GM12878 (cell line): ENCODE measurements at regions not wholly inside any gene's neighbourhood (a gene's known extent, or its start where the extent isn't known, plus 50 kb on each side); places are given as distances from the start of the nearest gene placed in this dataset.

Experiments used
- ATAC-seq: fragments of 200-7000 bp; cut with Tn5 transposase; 3 replicates; pipeline ENCODE4 v1.9.1; 2020; ENCODE audit warnings: mild to moderate bottlenecking, moderate library complexity
- BruUV-seq: library from RNA; stranded (reverse); fragments of 400-500 nt; replicated peaks from 2 replicates; lab custom pipeline; 2021; lab: Mats Ljungman, UMichigan
- CTCF ChIA-PET: fragments of 300-600 bp; sonication (Branson Sonifier 250); formaldehyde crosslinking; extraction: SDS; loops from one replicate; lab custom pipeline; 2021; ENCODE audit warnings: inconsistent platforms; lab: Yijun Ruan, JAX
- POLR2A ChIA-PET: fragments of 350-600 bp; formaldehyde crosslinking; extraction: SDS; loops from one replicate; lab custom pipeline; 2021; ENCODE audit warnings: inconsistent platforms; lab: Charles Lee
- RAD21 ChIA-PET: fragments of 300-600 bp; sonication (Branson Sonifier 250); formaldehyde crosslinking; loops from one replicate; lab custom pipeline; 2023; ENCODE audit warnings: antibody characterized with exemption; ENCODE audit not compliant: unreplicated experiment; lab: Charles Lee
- SMC1A ChIA-PET: fragments of 300-600 bp; sonication (Branson Sonifier 250); formaldehyde crosslinking; loops from one replicate; lab custom pipeline; 2023; ENCODE audit not compliant: unreplicated experiment, uncharacterized antibody; lab: Charles Lee
- DNase-seq: peaks from one replicate; pipeline ENCODE4 v3.0.0-alpha.2; 2011; ENCODE audit warnings: low read depth, low spot score
- FAIRE-seq: peaks from 3 replicates; lab custom pipeline; 2011; peaks lifted over from hg19 to GRCh38; lab: Jason Lieb, UNC
- H2AFZ ChIP-seq: 2 replicates; pipeline ENCODE4 v1.6.0; 2011; ENCODE audit warnings: low read depth, low read length, control low read depth; ENCODE audit not compliant: control insufficient read depth
- H3K27ac ChIP-seq: 2 replicates; pipeline ENCODE4 v1.5.1; 2011; ENCODE audit warnings: control low read depth; ENCODE audit not compliant: control insufficient read depth, insufficient read depth
- H3K27me3 ChIP-seq, 2 experiments: replicated peaks in 1 of 2; 2 replicates each; pipeline versions ENCODE4 v1.6.0 to v1.6.1; 2011; ENCODE audit warnings: low read length in 1 of 2; ENCODE audit not compliant: control insufficient read depth in 2 of 2, insufficient read depth in 2 of 2
- H3K36me3 ChIP-seq, 2 experiments: 2 replicates each; pipeline ENCODE4 v1.5.1; 2011; ENCODE audit warnings: low read length in 1 of 2; ENCODE audit not compliant: control insufficient read depth in 2 of 2, insufficient read depth in 2 of 2
- H3K4me1 ChIP-seq: 2 replicates; pipeline ENCODE4 v1.6.1; 2011; ENCODE audit warnings: mild to moderate bottlenecking, low read length, moderate library complexity, mixed read lengths; ENCODE audit not compliant: control insufficient read depth, insufficient read depth
- H3K4me2 ChIP-seq: 2 replicates; pipeline ENCODE4 v1.6.0; 2011; ENCODE audit warnings: control low read depth; ENCODE audit not compliant: control insufficient read depth, insufficient read depth
- H3K4me3 ChIP-seq: fragments of 200-600 bp; sonication (generic); 2 replicates; pipeline ENCODE4 v1.5.1; 2016
- H3K79me2 ChIP-seq: 2 replicates; pipeline ENCODE4 v1.6.0; 2011; ENCODE audit warnings: low read length; ENCODE audit not compliant: control insufficient read depth, insufficient read depth
- H3K9ac ChIP-seq: 2 replicates; pipeline ENCODE4 v1.8.0; 2011; ENCODE audit warnings: low read length, control low read depth, mixed read lengths; ENCODE audit not compliant: control insufficient read depth, insufficient read depth
- H3K9me3 ChIP-seq: replicated peaks from 3 replicates; pipeline ENCODE4 v1.5.1; 2011; ENCODE audit warnings: mild to moderate bottlenecking, low read length; ENCODE audit not compliant: control insufficient read depth, insufficient read depth
- H4K20me1 ChIP-seq: 2 replicates; pipeline ENCODE4 v1.6.0; 2011; ENCODE audit not compliant: control insufficient read depth, insufficient read depth
- BCL3 ChIP-seq: IDR thresholded peaks from 2 replicates; pipeline ENCODE4 v1.6.1; 2011; ENCODE audit warnings: borderline replicate concordance, low read depth, mild to moderate bottlenecking, moderate library complexity, low read length; ENCODE audit not compliant: insufficient read depth, poor library complexity, severe bottlenecking
- BHLHE40 ChIP-seq, 2 experiments: fragments of 450-650 bp in 1 of 2; IDR thresholded peaks; 2 replicates each; pipeline ENCODE4 v1.6.1; 2011 to 2017; ENCODE audit warnings: low read depth in 2 of 2, borderline replicate concordance in 1 of 2, improper control_type of control experiment in 1 of 2, low read length in 1 of 2, mild to moderate bottlenecking in 1 of 2
- FOXK2 ChIP-seq: fragments of 450-650 bp; IDR thresholded peaks from 2 replicates; pipeline ENCODE4 v1.6.1; 2017; ENCODE audit warnings: mild to moderate bottlenecking, moderate library complexity
- HCFC1 ChIP-seq: fragments of 150-350 bp; IDR thresholded peaks from 2 replicates; pipeline ENCODE4 v1.6.1; 2014; ENCODE audit warnings: low read length
- IRF3 ChIP-seq: fragments of 450-650 bp; IDR thresholded peaks from 2 replicates; pipeline ENCODE4 v1.6.1; 2014; ENCODE audit warnings: mild to moderate bottlenecking
- MTA2 ChIP-seq: fragments of 450-650 bp; IDR thresholded peaks from 2 replicates; pipeline ENCODE4 v1.6.1; 2016; ENCODE audit warnings: low read depth, mild to moderate bottlenecking, moderate library complexity
- NR2C1 ChIP-seq: fragments of 450-650 bp; IDR thresholded peaks from 2 replicates; pipeline ENCODE4 v1.6.1; 2017; ENCODE audit warnings: antibody characterized with exemption, mild to moderate bottlenecking, moderate library complexity
- RCOR1 ChIP-seq: conservative IDR thresholded peaks from 2 replicates; pipeline ENCODE4 v1.6.1; 2012; ENCODE audit warnings: low read depth, low read length, improper control_type of control experiment
- SRF ChIP-seq, 2 experiments: IDR thresholded peaks; 2 replicates each; pipeline ENCODE4 v1.6.1; 2011; ENCODE audit warnings: low read depth in 2 of 2, low read length in 2 of 2, mild to moderate bottlenecking in 1 of 2, moderate library complexity in 1 of 2
- TAF1 ChIP-seq: IDR thresholded peaks from 2 replicates; pipeline ENCODE4 v1.6.1; 2011; ENCODE audit warnings: mild to moderate bottlenecking, low read depth, low read length, borderline replicate concordance
- WRNIP1 ChIP-seq: IDR thresholded peaks from 2 replicates; pipeline ENCODE4 v1.6.1; 2011; ENCODE audit warnings: low read depth, low read length, improper control_type of control experiment, borderline replicate concordance
- WGBS: methylation state at CpG from one replicate; pipeline ENCODE4 v1.1.6; 2016; ENCODE audit warnings: low lambda C conversion rate; ENCODE audit not compliant: insufficient replicate concordance, insufficient coverage; ENCODE audit errors: missing lambda C conversion rate; 5-methylcytosine and 5-hydroxymethylcytosine counted together
- in situ Hi-C: fragments of 300-500 bp; cut with MboI; formaldehyde crosslinking; loops from 9 replicates; pipeline ENCODE4 v1.14.3; 2018; ENCODE audit warnings: mixed read lengths
- intact Hi-C: fragments of 100-400 bp; cut with micrococcal nuclease; formaldehyde crosslinking; loops from one replicate; pipeline ENCODE4 v1.14.2; 2022; ENCODE audit not compliant: unreplicated experiment
- TF ChIP-seq, protein P1 (sequence below): fragments of 450-650 bp; IDR thresholded peaks from 2 replicates; pipeline ENCODE4 v1.6.1; 2017; ENCODE audit warnings: antibody characterized with exemption, mild to moderate bottlenecking, moderate library complexity

- no peak for ATAC-seq
- no peak for FAIRE-seq
- Histone ChIP-seq H3K36me3 (no peaks in the 10 kb centered on the region), H3K27me3 (peaks cover 0 to 3% of the 10 kb centered on the region in 2 experiments; a peak in 1 of 4 replicates), H3K4me3 (no peak overlapping the region), H3K79me2 (no peaks in the 10 kb centered on the region), H3K9ac (no peak overlapping the region), H4K20me1 (no peaks in the 10 kb centered on the region), H3K9me3 (no peaks in the 10 kb centered on the region), H3K4me2 (no peak overlapping the region), H3K4me1 (no peaks in the 10 kb centered on the region), H3K27ac (no peak overlapping the region), H2AFZ (no peak overlapping the region)
- ChIA-PET POLR2A (no interaction called here), RAD21 (no interaction called here), CTCF (no interaction called here), SMC1A (interaction anchor here (0.6 kb wide), 1 partner anchor 21 kb away, joined by 3 read pairs; no protein-coding TSS in a partner anchor)
- no peak for TF ChIP-seq BHLHE40 (IDR thresholded peaks at IDR 0.05; ENCODE audit: borderline replicate concordance in 1 of 2, low read depth in 2 of 2, low read length in 1 of 2)
- TF ChIP-seq WRNIP1: no peak
- TF ChIP-seq, protein P1, sequence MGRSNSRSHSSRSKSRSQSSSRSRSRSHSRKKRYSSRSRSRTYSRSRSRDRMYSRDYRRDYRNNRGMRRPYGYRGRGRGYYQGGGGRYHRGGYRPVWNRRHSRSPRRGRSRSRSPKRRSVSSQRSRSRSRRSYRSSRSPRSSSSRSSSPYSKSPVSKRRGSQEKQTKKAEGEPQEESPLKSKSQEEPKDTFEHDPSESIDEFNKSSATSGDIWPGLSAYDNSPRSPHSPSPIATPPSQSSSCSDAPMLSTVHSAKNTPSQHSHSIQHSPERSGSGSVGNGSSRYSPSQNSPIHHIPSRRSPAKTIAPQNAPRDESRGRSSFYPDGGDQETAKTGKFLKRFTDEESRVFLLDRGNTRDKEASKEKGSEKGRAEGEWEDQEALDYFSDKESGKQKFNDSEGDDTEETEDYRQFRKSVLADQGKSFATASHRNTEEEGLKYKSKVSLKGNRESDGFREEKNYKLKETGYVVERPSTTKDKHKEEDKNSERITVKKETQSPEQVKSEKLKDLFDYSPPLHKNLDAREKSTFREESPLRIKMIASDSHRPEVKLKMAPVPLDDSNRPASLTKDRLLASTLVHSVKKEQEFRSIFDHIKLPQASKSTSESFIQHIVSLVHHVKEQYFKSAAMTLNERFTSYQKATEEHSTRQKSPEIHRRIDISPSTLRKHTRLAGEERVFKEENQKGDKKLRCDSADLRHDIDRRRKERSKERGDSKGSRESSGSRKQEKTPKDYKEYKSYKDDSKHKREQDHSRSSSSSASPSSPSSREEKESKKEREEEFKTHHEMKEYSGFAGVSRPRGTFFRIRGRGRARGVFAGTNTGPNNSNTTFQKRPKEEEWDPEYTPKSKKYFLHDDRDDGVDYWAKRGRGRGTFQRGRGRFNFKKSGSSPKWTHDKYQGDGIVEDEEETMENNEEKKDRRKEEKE: no peak
- no peak for TF ChIP-seq FOXK2
- TF ChIP-seq NR2C1: no peak
- no peak for TF ChIP-seq SRF (IDR thresholded peaks at IDR 0.05; ENCODE audit: low read depth in 2 of 2, low read length in 2 of 2)
- TF ChIP-seq BCL3: no peak
- TF ChIP-seq RCOR1: no peak
- TF ChIP-seq HCFC1: no peak
- no peak for TF ChIP-seq MTA2
- TF ChIP-seq IRF3: no peak
- TF ChIP-seq TAF1: no peak
- intact Hi-C loops: no loop called here
- 0% methylated on average over 4 of the region's 4 CpGs for WGBS
- no peak for DNase-seq
- in situ Hi-C loops: no loop called here
- no TSS peak for BruUV-seq
Observed at GRCh38 chr3:39641274-39641673, 168.1 kb upstream of the MYRIP start.
